ENCODE measurements at regions not wholly inside any gene's neighbourhood (a gene's known extent, or its start where the extent isn't known, plus 50 kb on each side); places are given as distances from the start of the nearest gene placed in this dataset.

DNA sequence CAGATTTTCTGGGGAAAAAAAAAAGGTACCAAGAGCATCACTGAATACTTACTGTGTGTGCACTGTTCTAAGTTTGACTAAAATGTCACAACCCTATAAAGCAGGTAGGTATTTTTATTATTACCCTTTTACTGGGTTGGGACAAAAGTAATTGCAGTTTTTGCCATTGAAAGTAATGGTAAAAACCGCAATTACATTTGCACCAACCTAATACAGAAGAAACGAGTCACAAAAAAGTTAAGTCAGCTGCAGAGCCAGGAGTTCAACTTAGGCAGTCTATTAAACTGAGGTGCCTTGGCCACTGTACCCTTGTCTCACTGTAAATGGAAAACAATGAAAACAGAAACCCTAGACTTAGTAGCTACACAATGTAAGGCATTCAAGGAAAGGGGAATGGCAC is 281.9 kb downstream of the SUCLA2 start:
- H3K4me3 Mint-ChIP-seq = no peak overlapping the region
- no peak overlapping the region for H3K27ac Mint-ChIP-seq
- no peaks in the 10 kb centered on the region for H3K4me1 Mint-ChIP-seq

DNA sequence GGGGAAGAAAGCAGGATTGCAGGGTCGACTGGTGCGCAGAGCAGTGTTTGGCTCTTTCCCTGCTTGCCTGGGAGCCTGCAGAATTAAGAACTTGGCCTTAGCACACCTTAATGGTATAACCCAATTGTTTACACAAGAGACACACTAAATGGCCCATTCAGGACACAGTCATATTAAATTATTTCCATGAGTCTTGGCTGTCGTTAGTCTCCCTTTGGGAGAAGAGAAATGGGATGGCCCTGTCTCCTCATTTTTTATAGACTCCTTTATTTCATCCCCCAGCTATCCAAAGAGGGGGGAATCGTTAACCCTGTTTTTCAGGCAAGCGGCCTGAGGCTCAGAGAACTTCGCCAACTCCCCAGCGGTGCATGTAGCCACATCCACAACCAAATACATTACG is 282.5 kb downstream of the SUCLA2 start:
- Mint-ChIP-seq H3K9me3 (peaks cover 3% of the 10 kb centered on the region), H3K36me3 (ENCODE audit: low read depth) (no peaks in the 10 kb centered on the region), H3K4me1 (no peaks in the 10 kb centered on the region), H3K4me3 (no peak overlapping the region), H3K27ac (no peak overlapping the region), H3K27me3 (ENCODE audit: low read depth, poor library complexity) (peaks cover 13% of the 10 kb centered on the region)
- TF ChIP-seq, protein P1, sequence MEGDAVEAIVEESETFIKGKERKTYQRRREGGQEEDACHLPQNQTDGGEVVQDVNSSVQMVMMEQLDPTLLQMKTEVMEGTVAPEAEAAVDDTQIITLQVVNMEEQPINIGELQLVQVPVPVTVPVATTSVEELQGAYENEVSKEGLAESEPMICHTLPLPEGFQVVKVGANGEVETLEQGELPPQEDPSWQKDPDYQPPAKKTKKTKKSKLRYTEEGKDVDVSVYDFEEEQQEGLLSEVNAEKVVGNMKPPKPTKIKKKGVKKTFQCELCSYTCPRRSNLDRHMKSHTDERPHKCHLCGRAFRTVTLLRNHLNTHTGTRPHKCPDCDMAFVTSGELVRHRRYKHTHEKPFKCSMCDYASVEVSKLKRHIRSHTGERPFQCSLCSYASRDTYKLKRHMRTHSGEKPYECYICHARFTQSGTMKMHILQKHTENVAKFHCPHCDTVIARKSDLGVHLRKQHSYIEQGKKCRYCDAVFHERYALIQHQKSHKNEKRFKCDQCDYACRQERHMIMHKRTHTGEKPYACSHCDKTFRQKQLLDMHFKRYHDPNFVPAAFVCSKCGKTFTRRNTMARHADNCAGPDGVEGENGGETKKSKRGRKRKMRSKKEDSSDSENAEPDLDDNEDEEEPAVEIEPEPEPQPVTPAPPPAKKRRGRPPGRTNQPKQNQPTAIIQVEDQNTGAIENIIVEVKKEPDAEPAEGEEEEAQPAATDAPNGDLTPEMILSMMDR (IDR thresholded peaks at IDR 0.05) = no peak
- DNase-seq = no peak

More for the DNA sequence above, 281.9 kb downstream of the SUCLA2 start:
- no peak for DNase-seq
- H3K36me3 Mint-ChIP-seq (ENCODE audit: low read depth) = no peaks in the 10 kb centered on the region
- no peaks in the 10 kb centered on the region for H3K9me3 Mint-ChIP-seq
- H3K27me3 Mint-ChIP-seq (ENCODE audit: low read depth, poor library complexity) = peaks cover 13% of the 10 kb centered on the region
- TF ChIP-seq, protein P1 (IDR thresholded peaks at IDR 0.05) = no peak

DNA sequence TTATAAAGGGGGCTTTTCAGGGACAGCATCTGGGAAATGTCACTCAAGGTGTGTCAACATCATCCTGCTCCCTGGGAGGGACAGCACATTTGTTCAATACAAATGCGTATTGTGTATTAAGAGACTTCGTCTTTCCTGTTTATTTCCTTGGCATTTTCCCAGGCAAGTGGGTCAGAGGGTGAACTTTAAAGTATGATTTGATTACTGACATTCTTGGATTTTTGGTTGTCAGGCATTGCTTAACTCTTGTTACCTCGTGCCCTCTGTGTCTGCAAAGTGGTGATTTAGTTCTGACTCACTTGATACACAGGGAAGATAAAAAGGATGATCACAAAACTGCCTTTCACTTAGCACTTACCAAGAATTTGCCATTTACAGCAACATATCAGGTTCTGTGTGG is 292.7 kb downstream of the SUCLA2 start:
- Mint-ChIP-seq H3K36me3 (ENCODE audit: low read depth) (peaks cover 4% of the 10 kb centered on the region), H3K4me3 (no peak overlapping the region), H3K27me3 (ENCODE audit: low read depth, poor library complexity) (peaks cover 7% of the 10 kb centered on the region), H3K27ac (no peak overlapping the region), H3K9me3 (peaks cover 16% of the 10 kb centered on the region), H3K4me1 (no peaks in the 10 kb centered on the region)
- DNase-seq = no peak
- TF ChIP-seq, protein P1 (IDR thresholded peaks at IDR 0.05) = no peak

DNA sequence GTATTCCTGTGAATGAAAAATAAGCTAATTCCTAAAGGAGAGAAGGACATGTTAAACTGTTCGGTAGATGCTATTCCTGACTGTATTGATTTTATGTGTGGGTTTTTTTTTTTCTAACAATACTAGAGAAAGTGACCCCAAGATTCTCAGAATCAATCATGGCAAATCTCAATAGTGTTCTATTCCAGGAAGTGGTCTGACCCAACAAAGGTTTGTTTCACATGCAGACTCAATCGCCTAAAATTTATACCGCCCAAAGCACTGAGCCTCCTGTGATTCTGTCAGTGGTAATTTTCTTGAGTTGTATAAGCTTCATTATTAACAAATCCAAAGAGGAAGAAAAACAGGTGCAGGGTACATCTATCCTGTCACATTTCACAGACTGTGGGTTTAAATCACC is 293.7 kb downstream of the SUCLA2 start:
- no peak overlapping the region for H3K4me3 Mint-ChIP-seq
- no peak overlapping the region for H3K27ac Mint-ChIP-seq
- H3K36me3 Mint-ChIP-seq (ENCODE audit: low read depth) = peaks cover 4% of the 10 kb centered on the region

DNA sequence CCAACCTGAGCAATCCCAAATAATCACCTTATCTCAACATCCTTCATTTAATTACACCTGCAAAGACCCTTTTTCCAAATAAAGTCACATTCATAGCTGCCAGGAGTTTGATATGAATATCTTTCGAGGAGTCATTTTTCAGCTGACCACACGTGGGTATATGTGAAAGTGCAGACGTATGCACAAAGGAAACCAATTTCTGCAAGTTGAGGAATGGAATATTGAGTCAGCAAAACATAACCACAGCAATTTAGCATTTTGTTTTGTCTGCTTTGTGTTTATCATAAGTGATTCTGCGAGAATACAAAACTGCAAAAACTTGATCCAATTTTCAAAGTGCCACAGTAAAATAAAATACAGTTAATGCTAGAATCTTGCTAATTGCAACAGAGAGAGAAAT is 295.9 kb downstream of the SUCLA2 start:
- no peak overlapping the region for H3K4me3 Mint-ChIP-seq
- no peak for DNase-seq
- H3K27me3 Mint-ChIP-seq (ENCODE audit: low read depth, poor library complexity) = peaks cover 11% of the 10 kb centered on the region
- no peak overlapping the region for H3K27ac Mint-ChIP-seq
- TF ChIP-seq, protein P1 (IDR thresholded peaks at IDR 0.05) = no peak
- no peaks in the 10 kb centered on the region for H3K9me3 Mint-ChIP-seq
- H3K4me1 Mint-ChIP-seq = no peaks in the 10 kb centered on the region
- H3K36me3 Mint-ChIP-seq (ENCODE audit: low read depth) = no peaks in the 10 kb centered on the region

More for the DNA sequence above, 293.7 kb downstream of the SUCLA2 start:
- peaks cover 11% of the 10 kb centered on the region for H3K9me3 Mint-ChIP-seq
- TF ChIP-seq, protein P1 (IDR thresholded peaks at IDR 0.05) = no peak
- DNase-seq = no peak
- no peaks in the 10 kb centered on the region for H3K4me1 Mint-ChIP-seq
- peaks cover 11% of the 10 kb centered on the region for H3K27me3 Mint-ChIP-seq (ENCODE audit: low read depth, poor library complexity)

DNA sequence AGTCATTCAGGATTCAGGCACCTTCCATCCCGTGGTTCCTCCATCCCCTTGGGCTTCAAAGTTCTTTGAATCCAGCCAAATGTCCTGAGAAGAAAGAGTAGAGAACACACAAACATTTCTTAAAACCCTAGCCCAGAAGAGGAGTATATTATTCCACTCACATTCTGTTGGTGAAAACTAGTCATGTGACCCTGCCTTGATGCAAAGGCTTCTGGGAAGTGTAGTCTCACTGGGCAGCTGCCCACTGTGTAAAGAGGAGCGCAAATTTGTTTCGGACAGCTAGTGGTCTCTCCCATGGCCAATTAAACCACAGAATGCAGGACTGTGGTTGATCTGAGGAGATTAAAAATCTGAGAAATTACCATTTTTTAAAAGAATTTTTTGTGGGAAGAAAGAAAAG is 304.4 kb downstream of the SUCLA2 start:
- no peaks in the 10 kb centered on the region for H3K36me3 Mint-ChIP-seq (ENCODE audit: low read depth)

More for the DNA sequence above, 304.4 kb downstream of the SUCLA2 start:
- no peak for DNase-seq
- Mint-ChIP-seq H3K27me3 (ENCODE audit: low read depth, poor library complexity) (peaks cover 8% of the 10 kb centered on the region), H3K4me1 (peaks cover 10% of the 10 kb centered on the region), H3K27ac (no peak overlapping the region), H3K4me3 (no peak overlapping the region), H3K9me3 (peaks cover 6% of the 10 kb centered on the region)
- TF ChIP-seq, protein P1 (IDR thresholded peaks at IDR 0.05) = no peak

Data from nephron progenitor cell (in vitro differentiated cells).